Nephron (organoid): ENCODE measurements at regions not wholly inside any gene's neighbourhood (a gene's known extent, or its start where the extent isn't known, plus 50 kb on each side); places are given as distances from the start of the nearest gene placed in this dataset.

Source experiments
- H3K27ac Mint-ChIP-seq, 3 experiments: 2 replicates each; pipeline ENCODE4 v1.8.0; 2020; ENCODE audit warnings: mixed read lengths in 3 of 3, mild to moderate bottlenecking in 2 of 3, moderate library complexity in 1 of 3
- H3K27me3 Mint-ChIP-seq: 2 replicates; pipeline ENCODE4 v1.8.0; 2021; ENCODE audit warnings: low read depth, mild to moderate bottlenecking, moderate library complexity, mixed read lengths
- H3K36me3 Mint-ChIP-seq: 2 replicates; pipeline ENCODE4 v1.8.0; 2020; ENCODE audit warnings: low read depth, mixed read lengths
- H3K4me1 Mint-ChIP-seq: 2 replicates; pipeline ENCODE4 v1.8.0; 2020; ENCODE audit warnings: mixed read lengths
- H3K4me3 Mint-ChIP-seq, 3 experiments: 2 replicates each; pipeline ENCODE4 v1.8.0; 2020; ENCODE audit warnings: mild to moderate bottlenecking in 3 of 3, mixed read lengths in 3 of 3, moderate library complexity in 2 of 3
- H3K9me3 Mint-ChIP-seq: 2 replicates; pipeline ENCODE4 v1.8.0; 2020; ENCODE audit warnings: mixed read lengths
- TF ChIP-seq, protein P1 (sequence below), 3 experiments: fragments of 200-600 bp; sonication (generic); IDR thresholded peaks; one replicate each; pipeline ENCODE4 v1.5.0; 2021; ENCODE audit warnings: antibody characterized with exemption in 3 of 3; ENCODE audit not compliant: unreplicated experiment in 3 of 3

GRCh38 chr17:71989117-71989516 is 131.7 kb upstream of the SOX9 start:
- TF ChIP-seq, protein P1, sequence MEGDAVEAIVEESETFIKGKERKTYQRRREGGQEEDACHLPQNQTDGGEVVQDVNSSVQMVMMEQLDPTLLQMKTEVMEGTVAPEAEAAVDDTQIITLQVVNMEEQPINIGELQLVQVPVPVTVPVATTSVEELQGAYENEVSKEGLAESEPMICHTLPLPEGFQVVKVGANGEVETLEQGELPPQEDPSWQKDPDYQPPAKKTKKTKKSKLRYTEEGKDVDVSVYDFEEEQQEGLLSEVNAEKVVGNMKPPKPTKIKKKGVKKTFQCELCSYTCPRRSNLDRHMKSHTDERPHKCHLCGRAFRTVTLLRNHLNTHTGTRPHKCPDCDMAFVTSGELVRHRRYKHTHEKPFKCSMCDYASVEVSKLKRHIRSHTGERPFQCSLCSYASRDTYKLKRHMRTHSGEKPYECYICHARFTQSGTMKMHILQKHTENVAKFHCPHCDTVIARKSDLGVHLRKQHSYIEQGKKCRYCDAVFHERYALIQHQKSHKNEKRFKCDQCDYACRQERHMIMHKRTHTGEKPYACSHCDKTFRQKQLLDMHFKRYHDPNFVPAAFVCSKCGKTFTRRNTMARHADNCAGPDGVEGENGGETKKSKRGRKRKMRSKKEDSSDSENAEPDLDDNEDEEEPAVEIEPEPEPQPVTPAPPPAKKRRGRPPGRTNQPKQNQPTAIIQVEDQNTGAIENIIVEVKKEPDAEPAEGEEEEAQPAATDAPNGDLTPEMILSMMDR (IDR thresholded peaks at IDR 0.05; ENCODE audit: unreplicated experiment in 3 of 3): no peak
- H3K4me3 Mint-ChIP-seq: no peak overlapping the region
- no peaks in the 10 kb centered on the region for H3K9me3 Mint-ChIP-seq
- H3K36me3 Mint-ChIP-seq: no peaks in the 10 kb centered on the region
- H3K4me1 Mint-ChIP-seq: no peaks in the 10 kb centered on the region
- peaks cover 18% of the 10 kb centered on the region for H3K27me3 Mint-ChIP-seq
- no peak overlapping the region for H3K27ac Mint-ChIP-seq

- TF ChIP-seq, protein P1 (IDR thresholded peaks at IDR 0.05; ENCODE audit: unreplicated experiment in 3 of 3): no peak
- Mint-ChIP-seq H3K9me3 (no peaks in the 10 kb centered on the region), H3K27me3 (peaks cover 18% of the 10 kb centered on the region), H3K36me3 (no peaks in the 10 kb centered on the region), H3K4me1 (no peaks in the 10 kb centered on the region), H3K27ac (no peak overlapping the region), H3K4me3 (no peak overlapping the region)
Observed at GRCh38 chr17:71993363-71993762, 127.5 kb upstream of the SOX9 start.

GRCh38 chr17:71995590-71995989 is 125.2 kb upstream of the SOX9 start:
- H3K27me3 Mint-ChIP-seq: peaks cover 5% of the 10 kb centered on the region
- H3K4me3 Mint-ChIP-seq: no peak overlapping the region
- H3K27ac Mint-ChIP-seq: no peak overlapping the region
- TF ChIP-seq, protein P1 (IDR thresholded peaks at IDR 0.05; ENCODE audit: unreplicated experiment in 3 of 3): no peak
- H3K9me3 Mint-ChIP-seq: no peaks in the 10 kb centered on the region
- H3K4me1 Mint-ChIP-seq: no peaks in the 10 kb centered on the region
- no peaks in the 10 kb centered on the region for H3K36me3 Mint-ChIP-seq

GRCh38 chr17:72004011-72004427 is 116.8 kb upstream of the SOX9 start:
- Mint-ChIP-seq H3K36me3 (no peaks in the 10 kb centered on the region), H3K27me3 (peaks cover 4% of the 10 kb centered on the region), H3K27ac (no peak overlapping the region), H3K9me3 (no peaks in the 10 kb centered on the region), H3K4me3 (no peak overlapping the region), H3K4me1 (no peaks in the 10 kb centered on the region)
- TF ChIP-seq, protein P1 (IDR thresholded peaks at IDR 0.05; ENCODE audit: unreplicated experiment in 3 of 3): no peak

DNA sequence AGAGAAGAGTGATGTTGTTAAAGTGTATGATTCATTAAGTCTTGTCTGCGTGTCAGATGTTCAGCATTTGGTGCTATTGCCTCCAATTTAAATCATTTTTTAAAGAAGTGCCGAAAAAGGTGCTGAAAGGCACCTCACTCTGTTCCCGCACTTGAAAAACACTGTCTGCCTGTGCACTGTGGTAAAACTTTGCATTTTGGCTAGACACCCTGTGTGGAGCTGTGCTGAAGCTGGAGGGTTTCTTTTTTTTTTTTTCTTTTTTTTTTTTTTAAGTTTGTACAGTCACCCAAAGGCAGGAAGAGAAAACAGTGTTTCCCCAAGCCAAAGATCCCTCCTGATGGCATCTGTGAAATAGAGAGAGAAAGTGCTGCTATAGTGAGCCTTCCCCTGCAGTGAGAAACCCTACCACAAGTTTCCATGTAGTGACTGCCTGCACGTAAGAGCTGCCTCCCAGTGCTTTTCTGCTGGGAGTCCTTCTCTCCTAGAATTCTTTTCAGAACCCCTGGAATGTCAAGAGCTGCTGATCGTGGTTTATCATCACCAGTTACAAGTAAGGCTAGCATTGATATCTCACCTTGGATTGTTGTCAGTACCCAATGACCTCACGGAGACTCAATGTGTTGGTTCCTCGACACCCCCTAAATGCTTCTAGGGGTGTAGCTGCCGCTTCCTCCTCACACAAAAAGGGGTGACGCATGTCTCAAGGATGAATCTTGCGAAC is 116.0 kb upstream of the SOX9 start:
- no peaks in the 10 kb centered on the region for H3K9me3 Mint-ChIP-seq
- no peak overlapping the region for H3K27ac Mint-ChIP-seq
- H3K4me3 Mint-ChIP-seq: no peak overlapping the region
- H3K4me1 Mint-ChIP-seq: no peaks in the 10 kb centered on the region
- H3K27me3 Mint-ChIP-seq: peaks cover 4% of the 10 kb centered on the region
- H3K36me3 Mint-ChIP-seq: no peaks in the 10 kb centered on the region
- TF ChIP-seq, protein P1 (IDR thresholded peaks at IDR 0.05; ENCODE audit: unreplicated experiment in 3 of 3): no peak
